Ishikawa (cell line): ENCODE measurements at regions not wholly inside any gene's neighbourhood (a gene's known extent, or its start where the extent isn't known, plus 50 kb on each side); places are given as distances from the start of the nearest gene placed in this dataset.

ENCODE experiments used
- CEBPB ChIP-seq: IDR thresholded peaks from 2 replicates; pipeline ENCODE4 v1.6.1; 2012
- EGR1 ChIP-seq: IDR thresholded peaks from 2 replicates; pipeline ENCODE4 v1.6.1; 2012
- EP300 ChIP-seq: IDR thresholded peaks from 2 replicates; pipeline ENCODE4 v1.6.1; 2012; ENCODE audit warnings: borderline replicate concordance
- FOXM1 ChIP-seq: IDR thresholded peaks from 2 replicates; pipeline ENCODE4 v1.6.1; 2012; ENCODE audit warnings: low read depth, borderline replicate concordance
- NFIC ChIP-seq: IDR thresholded peaks from 2 replicates; pipeline ENCODE4 v1.6.1; 2012
- RAD21 ChIP-seq: IDR thresholded peaks from 2 replicates; pipeline ENCODE4 v1.6.1; 2012; ENCODE audit warnings: low read depth
- REST ChIP-seq: IDR thresholded peaks from 2 replicates; pipeline ENCODE4 v1.6.1; 2012; ENCODE audit warnings: low read depth, mild to moderate bottlenecking
- TAF1 ChIP-seq: IDR thresholded peaks from 2 replicates; pipeline ENCODE4 v1.6.1; 2012; ENCODE audit warnings: low read depth, mild to moderate bottlenecking
- YY1 ChIP-seq: IDR thresholded peaks from 2 replicates; pipeline ENCODE4 v1.6.1; 2012; ENCODE audit warnings: low read depth
- TF ChIP-seq, protein P1 (sequence below): IDR thresholded peaks from 2 replicates; pipeline ENCODE4 v1.6.1; 2012

GRCh38 chr13:56187331-56187730 lies 953.4 kb upstream of the PRR20A start:
- TF ChIP-seq, protein P1, sequence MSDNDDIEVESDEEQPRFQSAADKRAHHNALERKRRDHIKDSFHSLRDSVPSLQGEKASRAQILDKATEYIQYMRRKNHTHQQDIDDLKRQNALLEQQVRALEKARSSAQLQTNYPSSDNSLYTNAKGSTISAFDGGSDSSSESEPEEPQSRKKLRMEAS = no peak
- no peak for TF ChIP-seq CEBPB
- TF ChIP-seq NFIC = no peak
- TF ChIP-seq TAF1 = no peak
- no peak for TF ChIP-seq EP300
- no peak for TF ChIP-seq YY1
- no peak for TF ChIP-seq EGR1
- TF ChIP-seq RAD21 = no peak
- TF ChIP-seq REST = no peak
- no peak for TF ChIP-seq FOXM1
